ENCODE measurements at regions not wholly inside any gene's neighbourhood (a gene's known extent, or its start where the extent isn't known, plus 50 kb on each side); places are given as distances from the start of the nearest gene placed in this dataset.

GRCh38 chr6:125533710-125534397 is 215.6 kb upstream of the HEY2 start:
- Histone ChIP-seq H3K9me2 (replicated peaks; ENCODE audit: insufficient read depth, low read length) (no peaks in the 10 kb centered on the region), H3K36me3 (ENCODE audit: low read length) (no peaks in the 10 kb centered on the region), H3K4me2 (ENCODE audit: low read depth, low read length, poor library complexity, severe bottlenecking) (no peak overlapping the region), H3K9me3 (ENCODE audit: insufficient read depth, low read length) (no peaks in the 10 kb centered on the region), H3K27me3 (ENCODE audit: low read length) (no peaks in the 10 kb centered on the region), H4K20me1 (ENCODE audit: low read depth, low read length) (no peaks in the 10 kb centered on the region), H3K4me3 (ENCODE audit: insufficient read depth, low read length, poor library complexity, severe bottlenecking) (no peak overlapping the region), H2AFZ (ENCODE audit: low read depth, low read length, severe bottlenecking) (no peak overlapping the region), H3K79me2 (ENCODE audit: insufficient read depth, low read length) (no peaks in the 10 kb centered on the region), H3K27ac (ENCODE audit: low read depth, low read length) (no peak overlapping the region), H3F3A (ENCODE audit: insufficient read depth) (no peaks in the 10 kb centered on the region), H3K9ac (ENCODE audit: low read length) (no peak overlapping the region)
- TF ChIP-seq EZH2phosphoT487 (conservative IDR thresholded peaks at IDR 0.05; ENCODE audit: low read length): no peak
- TF ChIP-seq CTCF (IDR thresholded peaks at IDR 0.05; ENCODE audit: insufficient read depth, low read length, poor library complexity, severe bottlenecking): no peak

GRCh38 chr6:125534430-125535263 is 214.8 kb upstream of the HEY2 start:
- Histone ChIP-seq H4K20me1 (ENCODE audit: low read depth, low read length) (no peaks in the 10 kb centered on the region), H2AFZ (ENCODE audit: low read depth, low read length, severe bottlenecking) (no peak overlapping the region), H3K27ac (ENCODE audit: low read depth, low read length) (no peak overlapping the region), H3K9ac (ENCODE audit: low read length) (no peak overlapping the region), H3K4me3 (ENCODE audit: insufficient read depth, low read length, poor library complexity, severe bottlenecking) (no peak overlapping the region), H3F3A (ENCODE audit: insufficient read depth) (no peaks in the 10 kb centered on the region), H3K4me2 (ENCODE audit: low read depth, low read length, poor library complexity, severe bottlenecking) (no peak overlapping the region), H3K79me2 (ENCODE audit: insufficient read depth, low read length) (no peaks in the 10 kb centered on the region), H3K9me3 (ENCODE audit: insufficient read depth, low read length) (no peaks in the 10 kb centered on the region), H3K9me2 (replicated peaks; ENCODE audit: insufficient read depth, low read length) (no peaks in the 10 kb centered on the region), H3K27me3 (ENCODE audit: low read length) (no peaks in the 10 kb centered on the region), H3K36me3 (ENCODE audit: low read length) (no peaks in the 10 kb centered on the region)
- no peak for TF ChIP-seq CTCF (IDR thresholded peaks at IDR 0.05; ENCODE audit: insufficient read depth, low read length, poor library complexity, severe bottlenecking)

GRCh38 chr6:125537090-125537489 is 212.3 kb upstream of the HEY2 start:
- no peaks in the 10 kb centered on the region for H3K9me2 ChIP-seq (replicated peaks; ENCODE audit: insufficient read depth, low read length)
- TF ChIP-seq EZH2phosphoT487 (conservative IDR thresholded peaks at IDR 0.05; ENCODE audit: low read length) (no peak), CTCF (IDR thresholded peaks at IDR 0.05; ENCODE audit: insufficient read depth, low read length, poor library complexity, severe bottlenecking) (no peak)
- no peaks in the 10 kb centered on the region for H3K36me3 ChIP-seq (ENCODE audit: low read length)
- H3K79me2 ChIP-seq (ENCODE audit: insufficient read depth, low read length): no peaks in the 10 kb centered on the region
- no peak overlapping the region for H3K9ac ChIP-seq (ENCODE audit: low read length)
- no peaks in the 10 kb centered on the region for H3F3A ChIP-seq (ENCODE audit: insufficient read depth)
- H2AFZ ChIP-seq (ENCODE audit: low read depth, low read length, severe bottlenecking): no peak overlapping the region
- H3K4me2 ChIP-seq (ENCODE audit: low read depth, low read length, poor library complexity, severe bottlenecking): no peak overlapping the region
- no peak overlapping the region for H3K27ac ChIP-seq (ENCODE audit: low read depth, low read length)
- no peaks in the 10 kb centered on the region for H3K27me3 ChIP-seq (ENCODE audit: low read length)
- no peaks in the 10 kb centered on the region for H3K9me3 ChIP-seq (ENCODE audit: insufficient read depth, low read length)
- no peaks in the 10 kb centered on the region for H4K20me1 ChIP-seq (ENCODE audit: low read depth, low read length)
- no peak overlapping the region for H3K4me3 ChIP-seq (ENCODE audit: insufficient read depth, low read length, poor library complexity, severe bottlenecking)

Measured in SU-DHL-6 (cell line).